HepG2 (cell line): ENCODE measurements at regions not wholly inside any gene's neighbourhood (a gene's known extent, or its start where the extent isn't known, plus 50 kb on each side); places are given as distances from the start of the nearest gene placed in this dataset.

Experiments used
- ATAC-seq: fragments of 200-7000 bp; cut with Tn5 transposase; 3 replicates; pipeline ENCODE4 v1.9.1; 2020; ENCODE audit warnings: mild to moderate bottlenecking, moderate library complexity
- BruUV-seq: library from RNA; stranded (reverse); fragments of 400-500 nt; replicated peaks from 2 replicates; lab custom pipeline; 2021; lab: Mats Ljungman, UMichigan
- CTCF ChIA-PET: fragments of 300-600 bp; formaldehyde crosslinking; extraction: SDS; loops from one replicate; lab custom pipeline; 2021; ENCODE audit warnings: low total read pairs, inconsistent platforms, low intra/inter-chr PET ratio; lab: Yijun Ruan, JAX
- POLR2A ChIA-PET: fragments of 350-600 bp; sonication (Branson Sonifier 250); formaldehyde crosslinking; loops from one replicate; lab custom pipeline; 2020; ENCODE audit warnings: antibody characterized with exemption, inconsistent platforms; lab: Yijun Ruan, JAX
- DNase-seq: peaks from one replicate; pipeline ENCODE4 v3.0.0-alpha.2; 2015; ENCODE audit warnings: low spot score
- FAIRE-seq: peaks from 3 replicates; lab custom pipeline; 2011; peaks lifted over from hg19 to GRCh38; lab: Jason Lieb, UNC
- H2AFZ ChIP-seq: one replicate; pipeline ENCODE4 v1.6.1; 2011; ENCODE audit warnings: low read length, inconsistent platforms
- H3K27ac ChIP-seq: fragments of 300-600 bp; 3 replicates; pipeline ENCODE4 v1.8.0; 2011; ENCODE audit warnings: mixed run types, mild to moderate bottlenecking, mixed read lengths, low read length, inconsistent platforms; ENCODE audit not compliant: insufficient read depth; ENCODE audit errors: extremely low read length
- H3K27me3 ChIP-seq, 2 experiments: fragments of 200-600 bp in 1 of 2; 2 replicates in 1 of 2; 3 replicates in 1 of 2; pipeline versions ENCODE4 v1.6.0 to v1.8.0; 2011; ENCODE audit warnings: low read length in 2 of 2, mild to moderate bottlenecking in 2 of 2, moderate library complexity in 2 of 2, inconsistent platforms in 1 of 2; ENCODE audit not compliant: insufficient read depth in 2 of 2, control insufficient read depth in 1 of 2
- H3K36me3 ChIP-seq, 2 experiments: fragments of 200-600 bp in 1 of 2; replicated peaks in 1 of 2; 2 replicates in 1 of 2; 3 replicates in 1 of 2; pipeline versions ENCODE4 v1.5.1 to v1.8.0; 2011; ENCODE audit warnings: low read length in 2 of 2, inconsistent platforms in 1 of 2; ENCODE audit not compliant: insufficient read depth in 2 of 2, control insufficient read depth in 1 of 2
- H3K4me1 ChIP-seq: 2 replicates; pipeline ENCODE4 v1.5.1; 2012; ENCODE audit warnings: low read length, inconsistent platforms; ENCODE audit not compliant: insufficient read depth
- H3K4me2 ChIP-seq: 2 replicates; pipeline ENCODE4 v1.6.0; 2011; ENCODE audit warnings: low read depth, low read length, inconsistent platforms
- H3K4me3 ChIP-seq, 3 experiments: fragments of 200-600 bp in 1 of 3; sonication (generic), shearing (Covaris generic) in 1 of 3; replicated peaks in 1 of 3; 2 replicates each; pipeline ENCODE4 v1.5.1; 2011 to 2016; ENCODE audit warnings: low read length in 3 of 3, inconsistent platforms in 2 of 3, low read depth in 2 of 3, mild to moderate bottlenecking in 2 of 3, control low read depth in 1 of 3, mixed read lengths in 1 of 3; ENCODE audit not compliant: insufficient read depth in 1 of 3
- H3K79me2 ChIP-seq: one replicate; pipeline ENCODE4 v1.6.1; 2011; ENCODE audit warnings: low read length, inconsistent platforms; ENCODE audit not compliant: insufficient read depth
- H3K9ac ChIP-seq: 2 replicates; pipeline ENCODE4 v1.6.0; 2011; ENCODE audit warnings: mild to moderate bottlenecking, low read depth, low read length, inconsistent platforms; ENCODE audit not compliant: insufficient read depth
- H3K9me3 ChIP-seq: 2 replicates; pipeline ENCODE4 v1.5.1; 2012; ENCODE audit warnings: mild to moderate bottlenecking, low read length
- H4K20me1 ChIP-seq: 2 replicates; pipeline ENCODE4 v1.6.0; 2011; ENCODE audit warnings: inconsistent platforms, mild to moderate bottlenecking, low read length, moderate library complexity; ENCODE audit not compliant: insufficient read depth
- BRCA1 ChIP-seq: sonication (generic); formaldehyde crosslinking; IDR thresholded peaks from 2 replicates; pipeline ENCODE4 v1.4.0; 2020; ENCODE audit warnings: missing genetic modification reagents
- CREB1 ChIP-seq, 2 experiments: fragments of 450-650 bp in 1 of 2; IDR thresholded peaks; 2 replicates each; pipeline ENCODE4 v1.6.1; 2016 to 2017; ENCODE audit warnings: control low read depth in 1 of 2, mild to moderate bottlenecking in 1 of 2, missing compliant biosample characterization in 1 of 2, missing genetic modification characterization in 1 of 2
- FIP1L1 ChIP-seq: fragments of 200-400 bp; formaldehyde crosslinking; IDR thresholded peaks from 2 replicates; pipeline ENCODE4 v1.6.1; 2018; ENCODE audit warnings: low read depth, mild to moderate bottlenecking, low read length, moderate library complexity, borderline replicate concordance; ENCODE audit not compliant: insufficient read depth
- HIVEP1 ChIP-seq: sonication (generic); formaldehyde crosslinking; IDR thresholded peaks from 2 replicates; pipeline ENCODE4 v1.4.0; 2020; ENCODE audit warnings: mild to moderate bottlenecking, missing genetic modification reagents
- HNRNPLL ChIP-seq: fragments of 200-400 bp; formaldehyde crosslinking; IDR thresholded peaks from 2 replicates; pipeline ENCODE4 v1.6.1; 2017; ENCODE audit warnings: mild to moderate bottlenecking, low read depth, low read length; ENCODE audit not compliant: poor library complexity, severe bottlenecking
- MAFK ChIP-seq, 2 experiments: IDR thresholded peaks in 1 of 2; conservative IDR thresholded peaks in 1 of 2; 2 replicates each; pipeline ENCODE4 v1.6.1; 2011; ENCODE audit warnings: improper control_type of control experiment in 2 of 2, low read length in 2 of 2
- NR2F6 ChIP-seq, 2 experiments: IDR thresholded peaks; 2 replicates each; pipeline ENCODE4 v1.6.1; 2016; ENCODE audit warnings: antibody characterized with exemption in 1 of 2, mild to moderate bottlenecking in 1 of 2
- REL ChIP-seq: sonication (generic); formaldehyde crosslinking; conservative IDR thresholded peaks from 2 replicates; pipeline ENCODE4 v1.8.0; 2022; ENCODE audit warnings: mild to moderate bottlenecking, missing genetic modification reagents, moderate library complexity
- SMYD3 ChIP-seq: sonication (generic); formaldehyde crosslinking; IDR thresholded peaks from 2 replicates; pipeline ENCODE4 v1.8.1; 2023; ENCODE audit warnings: mild to moderate bottlenecking, missing genetic modification reagents
- ZFP62 ChIP-seq: sonication (generic); formaldehyde crosslinking; IDR thresholded peaks from 2 replicates; pipeline ENCODE4 v1.4.0; 2020; ENCODE audit warnings: missing genetic modification reagents
- ZNF326 ChIP-seq: sonication (generic); formaldehyde crosslinking; IDR thresholded peaks from 2 replicates; pipeline ENCODE4 v1.4.0; 2020; ENCODE audit warnings: missing genetic modification reagents, borderline replicate concordance
- ZSCAN22 ChIP-seq: sonication (generic); formaldehyde crosslinking; IDR thresholded peaks from 2 replicates; pipeline ENCODE4 v1.4.0; 2020; ENCODE audit warnings: mild to moderate bottlenecking, missing genetic modification reagents
- WGBS: methylation state at CpG from one replicate; pipeline ENCODE4 v1.1.6; 2017; ENCODE audit warnings: low lambda C conversion rate; 5-methylcytosine and 5-hydroxymethylcytosine counted together
- in situ Hi-C: cut with HindIII; loops from 2 replicates; pipeline ENCODE4 v1.10.0; 2017; ENCODE audit warnings: low pct_unique_long_range_greater_than_20kb; ENCODE audit not compliant: extremely low pct_ligation_motif_present
- intact Hi-C: fragments of 100-400 bp; cut with micrococcal nuclease; formaldehyde crosslinking; loops from one replicate; pipeline ENCODE4 v1.10.0; 2022; ENCODE audit not compliant: unreplicated experiment
- TF ChIP-seq, protein P1 (sequence below): sonication (generic); formaldehyde crosslinking; IDR thresholded peaks from 2 replicates; pipeline ENCODE4 v1.5.0; 2020; ENCODE audit warnings: missing genetic modification reagents, mild to moderate bottlenecking, borderline replicate concordance
- TF ChIP-seq, protein P2 (sequence below): sonication (generic); formaldehyde crosslinking; IDR thresholded peaks from 2 replicates; pipeline ENCODE4 v1.9.0; 2021; ENCODE audit warnings: missing genetic modification reagents, borderline replicate concordance

DNA sequence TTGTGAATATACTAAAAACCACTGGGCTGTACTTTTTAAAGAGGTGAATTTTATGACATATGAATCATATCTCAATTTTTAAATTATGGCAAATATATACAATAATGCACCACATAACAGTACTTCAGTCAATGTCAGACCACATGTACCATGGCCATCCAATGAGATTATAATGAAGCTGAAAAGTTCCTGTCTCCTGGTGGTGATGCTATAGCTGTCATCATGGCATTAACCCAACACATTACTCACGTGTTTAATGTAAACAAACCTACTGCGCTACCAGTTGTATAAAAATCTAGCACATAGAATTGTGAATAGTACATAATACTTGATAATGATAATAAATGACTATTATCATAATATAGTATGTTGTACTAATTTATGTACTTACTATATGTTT is 77.6 kb upstream of the ID2 start:
- CTCF ChIA-PET = no interaction called here
- Histone ChIP-seq H4K20me1 (no peaks in the 10 kb centered on the region), H3K27me3 (no peaks in the 10 kb centered on the region), H3K36me3 (no peaks in the 10 kb centered on the region), H3K4me1 (peaks cover 61% of the 10 kb centered on the region), H3K9ac (no peak overlapping the region), H2AFZ (no peak overlapping the region), H3K9me3 (no peaks in the 10 kb centered on the region), H3K27ac (no peak overlapping the region), H3K4me3 (no peak overlapping the region), H3K4me2 (no peak overlapping the region)
- no TSS peak for BruUV-seq
- no peak for FAIRE-seq
- no peak for DNase-seq
- in situ Hi-C loops = no loop called here
- POLR2A ChIA-PET = interaction anchor here (0.9 to 10.8 kb wide), 4 partner anchors 12 to 76 kb away, joined by 3 to 206 read pairs (median 8); partner anchors contain the start of gene ID2
- no peak for ATAC-seq
- intact Hi-C loops = no loop called here
- 96% methylated on average over 2 of the region's 2 CpGs for WGBS
- TF ChIP-seq SMYD3 (CRISPR knock-in tag) (no peak), HIVEP1 (no peak)
- TF ChIP-seq, all 625 proteins: peak for 0
- H3K79me2 ChIP-seq = no peaks in the 10 kb centered on the region

DNA sequence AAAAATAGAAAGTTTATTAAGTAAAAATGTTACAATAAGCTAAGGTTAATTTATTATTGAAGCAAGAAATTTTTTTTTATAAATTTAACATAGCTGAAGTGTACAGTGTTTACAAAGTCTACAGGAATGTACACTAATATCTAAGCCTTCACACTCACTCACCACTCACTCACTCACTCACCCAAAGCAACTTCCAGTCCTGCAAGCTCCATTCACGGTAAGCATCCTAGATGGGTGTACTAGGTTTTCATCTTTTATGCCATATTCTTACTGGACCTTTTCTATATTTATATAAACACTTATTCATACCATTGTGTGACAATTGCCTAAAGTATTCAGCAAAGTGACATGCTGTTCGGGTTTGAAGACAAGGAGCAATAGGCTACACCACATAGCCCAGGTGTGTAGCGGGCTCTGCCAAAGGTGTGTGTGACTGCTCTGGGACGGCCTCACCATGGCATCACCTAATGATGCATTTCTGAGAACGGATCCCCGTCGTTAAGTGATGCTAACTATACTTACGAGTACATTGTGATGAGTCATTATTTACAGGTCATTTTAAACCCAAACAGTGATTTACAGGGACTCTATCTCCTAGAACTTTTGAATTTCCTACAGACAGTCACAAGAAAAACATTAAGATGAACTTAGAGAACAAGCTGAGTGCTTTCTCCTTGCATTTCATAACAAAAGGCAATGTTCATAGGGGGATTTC is 76.3 kb upstream of the ID2 start:
- Histone ChIP-seq H3K9me3 (no peaks in the 10 kb centered on the region), H3K9ac (no peak overlapping the region), H3K27ac (no peak overlapping the region), H4K20me1 (no peaks in the 10 kb centered on the region), H3K4me3 (no peak overlapping the region), H3K79me2 (no peaks in the 10 kb centered on the region), H2AFZ (no peak overlapping the region), H3K4me1 (peaks cover 61% of the 10 kb centered on the region), H3K36me3 (no peaks in the 10 kb centered on the region), H3K27me3 (no peaks in the 10 kb centered on the region), H3K4me2 (no peak overlapping the region)
- no peak for ATAC-seq
- no peak for DNase-seq
- WGBS = 76% methylated on average over 8 of the region's 8 CpGs
- ChIA-PET POLR2A (interaction anchor here (1.3 to 10.8 kb wide), 4 partner anchors 20 to 75 kb away, joined by 3 to 206 read pairs (median 8); partner anchors contain the start of gene ID2), CTCF (no interaction called here)
- BruUV-seq = no TSS peak
- intact Hi-C loops (loop anchor here (5.0 kb wide), 1 partner anchor 33 kb away; no protein-coding TSS in a partner anchor), in situ Hi-C loops (no loop called here)
- FAIRE-seq = no peak
- TF ChIP-seq, protein P1, sequence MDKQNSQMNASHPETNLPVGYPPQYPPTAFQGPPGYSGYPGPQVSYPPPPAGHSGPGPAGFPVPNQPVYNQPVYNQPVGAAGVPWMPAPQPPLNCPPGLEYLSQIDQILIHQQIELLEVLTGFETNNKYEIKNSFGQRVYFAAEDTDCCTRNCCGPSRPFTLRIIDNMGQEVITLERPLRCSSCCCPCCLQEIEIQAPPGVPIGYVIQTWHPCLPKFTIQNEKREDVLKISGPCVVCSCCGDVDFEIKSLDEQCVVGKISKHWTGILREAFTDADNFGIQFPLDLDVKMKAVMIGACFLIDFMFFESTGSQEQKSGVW (CRISPR knock-in tag) = no peak
- TF ChIP-seq FIP1L1 (no peak), REL (CRISPR knock-in tag) (no peak), BRCA1 (CRISPR knock-in tag) (no peak), HNRNPLL (no peak), NR2F6 (IDR thresholded peaks at IDR 0.05) (no peak), NR2F6 (CRISPR knock-in tag; IDR thresholded peaks at IDR 0.05) (no peak), ZSCAN22 (CRISPR knock-in tag) (no peak), CREB1 (IDR thresholded peaks at IDR 0.05) (0 out of 2 replicates have a peak, but pooled peaks have one; percentile 6), CREB1 (CRISPR knock-in tag; IDR thresholded peaks at IDR 0.05) (no peak), ZNF326 (no peak), MAFK (conservative IDR thresholded peaks at IDR 0.05 in 1 of 2, IDR thresholded peaks at IDR 0.05 in 1 of 2; ENCODE audit: low read length in 2 of 2) (peak in 1 of 2 experiments; percentile 18; a peak in 1 of 4 replicates), ZFP62 (CRISPR knock-in tag) (no peak)
- TF ChIP-seq, protein P2, sequence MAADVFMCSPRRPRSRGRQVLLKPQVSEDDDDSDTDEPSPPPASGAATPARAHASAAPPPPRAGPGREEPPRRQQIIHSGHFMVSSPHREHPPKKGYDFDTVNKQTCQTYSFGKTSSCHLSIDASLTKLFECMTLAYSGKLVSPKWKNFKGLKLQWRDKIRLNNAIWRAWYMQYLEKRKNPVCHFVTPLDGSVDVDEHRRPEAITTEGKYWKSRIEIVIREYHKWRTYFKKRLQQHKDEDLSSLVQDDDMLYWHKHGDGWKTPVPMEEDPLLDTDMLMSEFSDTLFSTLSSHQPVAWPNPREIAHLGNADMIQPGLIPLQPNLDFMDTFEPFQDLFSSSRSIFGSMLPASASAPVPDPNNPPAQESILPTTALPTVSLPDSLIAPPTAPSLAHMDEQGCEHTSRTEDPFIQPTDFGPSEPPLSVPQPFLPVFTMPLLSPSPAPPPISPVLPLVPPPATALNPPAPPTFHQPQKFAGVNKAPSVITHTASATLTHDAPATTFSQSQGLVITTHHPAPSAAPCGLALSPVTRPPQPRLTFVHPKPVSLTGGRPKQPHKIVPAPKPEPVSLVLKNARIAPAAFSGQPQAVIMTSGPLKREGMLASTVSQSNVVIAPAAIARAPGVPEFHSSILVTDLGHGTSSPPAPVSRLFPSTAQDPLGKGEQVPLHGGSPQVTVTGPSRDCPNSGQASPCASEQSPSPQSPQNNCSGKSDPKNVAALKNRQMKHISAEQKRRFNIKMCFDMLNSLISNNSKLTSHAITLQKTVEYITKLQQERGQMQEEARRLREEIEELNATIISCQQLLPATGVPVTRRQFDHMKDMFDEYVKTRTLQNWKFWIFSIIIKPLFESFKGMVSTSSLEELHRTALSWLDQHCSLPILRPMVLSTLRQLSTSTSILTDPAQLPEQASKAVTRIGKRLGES (CRISPR knock-in tag) = no peak
